GM10248 (cell line): ENCODE measurements at regions not wholly inside any gene's neighbourhood (a gene's known extent, or its start where the extent isn't known, plus 50 kb on each side); places are given as distances from the start of the nearest gene placed in this dataset.

Experiments used
- CTCF ChIA-PET: fragments of 300-600 bp; sonication (Branson Sonifier 250); formaldehyde crosslinking; extraction: SDS; loops from one replicate; lab custom pipeline; 2021; ENCODE audit warnings: antibody characterized with exemption; lab: Yijun Ruan, JAX
- POLR2A ChIA-PET: fragments of 350-650 bp; sonication (Branson Sonifier 250); formaldehyde crosslinking; extraction: SDS; loops from one replicate; lab custom pipeline; 2020; ENCODE audit warnings: antibody characterized with exemption; lab: Yijun Ruan, JAX
- DNase-seq: peaks from one replicate; pipeline ENCODE4 v3.0.0; 2012; ENCODE audit errors: extremely low spot score
- TF ChIP-seq, protein P1 (sequence below): IDR thresholded peaks from 2 replicates; pipeline ENCODE4 v1.5.1; 2012; ENCODE audit warnings: mild to moderate bottlenecking, low read depth; ENCODE audit errors: extremely low read depth, missing control alignments, control extremely low read depth

DNA sequence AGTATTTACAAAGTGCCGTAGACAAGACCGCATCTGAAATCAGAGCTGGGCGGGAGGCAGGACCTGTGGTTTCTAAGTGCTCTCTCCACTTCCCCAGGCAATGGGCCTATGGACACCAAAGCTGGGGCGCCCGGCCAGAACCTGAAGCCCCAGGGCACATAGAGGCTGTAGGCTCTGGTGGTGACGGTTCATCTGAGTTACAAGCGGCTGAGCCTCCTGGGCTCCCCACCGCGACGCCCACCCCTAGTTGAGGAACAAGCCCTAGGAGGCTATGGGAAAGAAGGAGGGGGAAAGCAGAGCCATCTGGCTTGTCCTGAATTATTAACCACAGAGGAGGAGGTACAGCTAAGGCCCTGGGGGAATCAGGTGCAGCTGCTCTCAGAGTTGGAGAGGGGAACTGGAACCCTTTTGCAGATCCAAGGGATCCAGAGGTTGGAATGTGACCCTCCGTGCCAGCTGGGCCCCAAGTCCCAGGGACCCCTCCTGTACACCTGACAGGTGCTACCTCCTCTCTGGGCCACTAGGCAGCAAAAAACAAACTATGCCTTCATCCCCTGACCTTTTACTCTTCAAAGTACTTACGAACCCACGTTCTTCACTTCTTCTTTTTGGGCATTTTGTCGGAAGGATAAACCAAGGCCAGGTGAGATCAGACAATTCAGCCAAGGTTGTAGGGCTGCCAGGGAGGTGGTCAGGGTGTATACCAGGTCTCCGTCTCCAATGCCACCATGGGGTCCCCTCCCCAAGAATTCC, 77.2 kb downstream of the ARL6IP4 start:
- TF ChIP-seq, protein P1, sequence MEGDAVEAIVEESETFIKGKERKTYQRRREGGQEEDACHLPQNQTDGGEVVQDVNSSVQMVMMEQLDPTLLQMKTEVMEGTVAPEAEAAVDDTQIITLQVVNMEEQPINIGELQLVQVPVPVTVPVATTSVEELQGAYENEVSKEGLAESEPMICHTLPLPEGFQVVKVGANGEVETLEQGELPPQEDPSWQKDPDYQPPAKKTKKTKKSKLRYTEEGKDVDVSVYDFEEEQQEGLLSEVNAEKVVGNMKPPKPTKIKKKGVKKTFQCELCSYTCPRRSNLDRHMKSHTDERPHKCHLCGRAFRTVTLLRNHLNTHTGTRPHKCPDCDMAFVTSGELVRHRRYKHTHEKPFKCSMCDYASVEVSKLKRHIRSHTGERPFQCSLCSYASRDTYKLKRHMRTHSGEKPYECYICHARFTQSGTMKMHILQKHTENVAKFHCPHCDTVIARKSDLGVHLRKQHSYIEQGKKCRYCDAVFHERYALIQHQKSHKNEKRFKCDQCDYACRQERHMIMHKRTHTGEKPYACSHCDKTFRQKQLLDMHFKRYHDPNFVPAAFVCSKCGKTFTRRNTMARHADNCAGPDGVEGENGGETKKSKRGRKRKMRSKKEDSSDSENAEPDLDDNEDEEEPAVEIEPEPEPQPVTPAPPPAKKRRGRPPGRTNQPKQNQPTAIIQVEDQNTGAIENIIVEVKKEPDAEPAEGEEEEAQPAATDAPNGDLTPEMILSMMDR: no peak
- ChIA-PET CTCF (interaction anchor here (1.0 to 3.6 kb wide), 2 partner anchors 14 to 104 kb away, joined by 3 to 19 read pairs; no protein-coding TSS in a partner anchor), POLR2A (no interaction called here)
- DNase-seq: no peak

DNA sequence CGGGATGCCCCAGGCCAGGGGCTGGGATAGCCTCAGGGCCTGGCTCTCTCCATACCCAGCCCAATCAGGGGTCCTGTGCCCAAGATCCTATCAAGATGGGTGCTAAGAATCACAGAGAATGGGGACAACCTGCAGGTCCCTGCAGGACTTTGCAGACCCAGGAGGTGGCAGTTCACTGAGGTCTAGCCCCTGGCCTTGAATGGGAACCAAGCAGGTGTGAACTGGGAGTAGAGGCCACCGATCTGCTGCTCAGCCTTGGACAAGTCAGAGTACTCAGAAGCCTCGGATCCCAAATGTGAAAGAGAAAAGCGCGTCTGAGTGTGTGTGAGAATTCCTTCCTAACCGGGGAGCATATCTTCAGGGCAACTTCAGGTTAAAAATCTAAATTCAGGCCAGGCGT, 76.2 kb downstream of the ARL6IP4 start:
- no peak for DNase-seq
- TF ChIP-seq, protein P1: no peak
- CTCF ChIA-PET: interaction anchor here (1.0 to 2.1 kb wide), 2 partner anchors 9 to 12 kb away, joined by 3 to 15 read pairs; no protein-coding TSS in a partner anchor
- POLR2A ChIA-PET: interaction anchor here (0.6 kb wide), 1 partner anchor 364 kb away, joined by 6 read pairs; no protein-coding TSS in a partner anchor

DNA sequence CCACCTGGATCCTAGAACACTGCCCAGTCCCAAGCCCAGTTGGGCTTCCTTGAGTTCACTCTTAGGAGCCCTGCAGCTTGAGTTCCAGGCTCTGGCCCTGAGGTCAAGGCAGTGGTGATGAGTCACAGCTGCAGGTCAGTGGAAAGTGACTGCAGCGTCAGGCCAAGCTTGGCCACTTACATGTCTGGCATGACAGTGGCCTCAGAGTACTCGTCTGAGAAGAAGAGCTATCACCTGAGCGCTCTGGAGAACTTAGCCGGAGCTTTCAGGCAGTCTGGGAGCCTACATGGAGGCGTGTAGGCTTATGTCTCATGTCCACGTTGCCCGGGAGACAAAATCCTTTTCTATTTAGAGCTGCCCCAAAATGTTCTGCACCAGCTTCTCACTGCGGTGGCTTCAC, 75.6 kb downstream of the ARL6IP4 start:
- TF ChIP-seq, protein P1: no peak
- ChIA-PET POLR2A (no interaction called here), CTCF (interaction anchor here (1.0 to 2.1 kb wide), 3 partner anchors 8 to 12 kb away, joined by 3 to 15 read pairs (median 3); no protein-coding TSS in a partner anchor)
- no peak for DNase-seq

DNA sequence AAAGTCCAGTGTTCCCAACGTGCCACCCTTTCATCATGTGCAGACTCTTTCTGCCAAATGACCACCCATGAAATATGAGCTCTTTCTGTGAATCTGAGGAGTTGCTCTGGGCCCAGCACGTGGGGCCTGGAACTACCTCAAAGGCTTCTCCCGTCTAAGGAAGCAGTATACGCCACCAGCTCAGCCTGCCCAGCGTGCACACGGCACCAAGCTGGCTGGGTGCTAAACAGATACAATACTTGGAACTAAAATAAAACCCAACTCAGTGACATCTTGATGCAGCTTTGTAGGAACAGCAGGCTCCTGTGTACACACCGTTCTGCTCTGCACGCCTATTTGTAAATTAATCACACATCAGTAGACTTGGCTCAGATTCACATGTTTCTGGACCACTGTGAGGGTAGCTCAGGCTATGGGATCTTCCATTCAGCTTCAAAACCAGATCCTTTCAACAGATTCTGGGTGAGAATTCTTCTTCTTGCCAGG, 74.8 kb downstream of the ARL6IP4 start:
- TF ChIP-seq, protein P1: no peak
- DNase-seq: no peak
- ChIA-PET CTCF (interaction anchor here (1.1 to 2.1 kb wide), 2 partner anchors 8 to 11 kb away, joined by 3 to 15 read pairs; no protein-coding TSS in a partner anchor), POLR2A (no interaction called here)

DNA sequence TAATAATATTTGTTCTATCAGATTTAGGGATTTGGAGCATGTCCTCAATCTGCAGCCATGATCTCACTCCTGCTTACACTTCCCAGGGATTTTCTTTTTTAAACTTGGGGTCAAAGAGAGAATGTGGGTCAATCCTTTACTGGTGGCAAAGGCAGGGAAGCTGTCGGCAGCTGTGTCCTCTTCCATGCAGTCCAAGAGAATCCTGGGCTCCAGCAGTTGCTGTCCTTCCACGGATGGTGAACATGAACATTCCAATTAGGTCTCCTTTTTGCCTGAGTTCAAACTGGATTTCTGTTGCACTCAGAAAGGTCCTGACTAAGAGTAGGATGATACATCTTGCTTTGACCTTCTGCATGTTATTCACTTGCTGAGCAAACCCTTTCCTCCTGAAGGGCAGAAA, 73.9 kb downstream of the ARL6IP4 start:
- DNase-seq: no peak
- POLR2A ChIA-PET: no interaction called here
- CTCF ChIA-PET: interaction anchor here (1.5 kb wide), 1 partner anchor 9 kb away, joined by 3 read pairs; no protein-coding TSS in a partner anchor
- TF ChIP-seq, protein P1: no peak

DNA sequence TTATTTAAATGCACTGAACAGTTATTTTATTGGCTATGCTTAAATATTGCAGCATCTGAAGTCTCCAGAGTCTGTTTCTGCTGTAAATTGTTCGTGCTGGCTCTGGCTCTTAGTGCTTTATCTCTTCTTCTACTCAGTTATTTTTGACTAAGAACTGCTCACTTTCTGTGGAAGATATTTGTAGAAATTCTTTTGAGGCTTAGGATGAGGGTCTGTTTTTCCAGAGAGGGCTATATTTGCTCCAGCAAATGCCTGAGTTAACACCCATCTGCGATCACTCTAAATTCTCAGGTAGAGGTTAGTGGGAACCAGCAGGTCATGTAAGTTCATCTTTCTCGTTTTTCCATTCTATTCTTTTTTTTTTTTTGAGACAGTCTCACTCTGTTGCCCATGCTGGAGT, 71.1 kb downstream of the ARL6IP4 start:
- no peak for DNase-seq
- ChIA-PET CTCF (interaction anchor here (1.1 kb wide), 1 partner anchor 8 kb away, joined by 3 read pairs; no protein-coding TSS in a partner anchor), POLR2A (no interaction called here)
- TF ChIP-seq, protein P1: no peak
